Caco-2 (cell line): ENCODE measurements at regions not wholly inside any gene's neighbourhood (a gene's known extent, or its start where the extent isn't known, plus 50 kb on each side); places are given as distances from the start of the nearest gene placed in this dataset.

Experiments used
- BruUV-seq: library from RNA; stranded (reverse); fragments of 400-500 nt; replicated peaks from 2 replicates; lab custom pipeline; 2021; lab: Mats Ljungman, UMichigan
- CTCF ChIA-PET: fragments of 300-600 bp; sonication (Branson Sonifier 250); formaldehyde crosslinking; loops from one replicate; lab custom pipeline; 2022; ENCODE audit warnings: antibody characterized with exemption; lab: Charles Lee
- POLR2A ChIA-PET: fragments of 300-600 bp; sonication (Branson Sonifier 250); formaldehyde crosslinking; loops from one replicate; lab custom pipeline; 2022; ENCODE audit warnings: antibody characterized with exemption; lab: Charles Lee
- DNase-seq, 2 experiments: peaks; one replicate each; pipeline versions ENCODE4 v3.0.0 to v3.0.0-alpha.2; 2020 to 2022
- H3K27me3 ChIP-seq: replicated peaks from 2 replicates; pipeline ENCODE4 v1.6.0; 2011; ENCODE audit warnings: low read length; ENCODE audit not compliant: control insufficient read depth, insufficient read depth
- H3K36me3 ChIP-seq: 2 replicates; pipeline ENCODE4 v1.5.1; 2011; ENCODE audit warnings: low read length; ENCODE audit not compliant: control insufficient read depth, insufficient read depth
- H3K4me1 ChIP-seq: fragments of 250-450 bp; sonication (Bioruptor Pico); 2 replicates; pipeline ENCODE4 v1.5.1; 2020; ENCODE audit warnings: mild to moderate bottlenecking
- H3K4me3 ChIP-seq: 2 replicates; pipeline ENCODE4 v1.5.1; 2011; ENCODE audit warnings: low read depth, mild to moderate bottlenecking, control low read depth, low read length
- H3K9me3 ChIP-seq: fragments of 250-450 bp; sonication (Bioruptor Pico); 2 replicates; pipeline ENCODE4 v1.5.1; 2020; ENCODE audit warnings: mild to moderate bottlenecking, moderate library complexity
- H3K27ac Mint-ChIP-seq: one replicate; pipeline ENCODE4 v1.8.0; 2022; ENCODE audit warnings: mixed read lengths; ENCODE audit not compliant: unreplicated experiment
- H3K27me3 Mint-ChIP-seq: one replicate; pipeline ENCODE4 v1.8.0; 2022; ENCODE audit warnings: mixed read lengths; ENCODE audit not compliant: insufficient read depth, unreplicated experiment
- H3K36me3 Mint-ChIP-seq: one replicate; pipeline ENCODE4 v1.8.0; 2022; ENCODE audit warnings: mild to moderate bottlenecking, mixed read lengths; ENCODE audit not compliant: insufficient read depth, unreplicated experiment
- H3K4me1 Mint-ChIP-seq: one replicate; pipeline ENCODE4 v1.8.0; 2022; ENCODE audit warnings: low read depth, mixed read lengths; ENCODE audit not compliant: unreplicated experiment
- H3K4me3 Mint-ChIP-seq: one replicate; pipeline ENCODE4 v1.8.0; 2022; ENCODE audit warnings: mild to moderate bottlenecking, moderate library complexity, mixed read lengths; ENCODE audit not compliant: unreplicated experiment
- H3K9me3 Mint-ChIP-seq: one replicate; pipeline ENCODE4 v1.8.0; 2022; ENCODE audit warnings: mixed read lengths; ENCODE audit not compliant: unreplicated experiment
- intact Hi-C: fragments of 100-400 bp; cut with micrococcal nuclease; formaldehyde crosslinking; loops from one replicate; pipeline ENCODE4 v1.10.0; 2022; ENCODE audit not compliant: unreplicated experiment
- TF ChIP-seq, protein P1 (sequence below), 2 experiments: fragments of 200-600 bp in 1 of 2; IDR thresholded peaks; 1 replicate in 1 of 2; 2 replicates in 1 of 2; pipeline versions ENCODE4 v1.5.1 to v1.8.0; 2011 to 2022; ENCODE audit warnings: antibody characterized with exemption in 1 of 2, control low read depth in 1 of 2, inconsistent platforms in 1 of 2, low read depth in 1 of 2, low read length in 1 of 2, mild to moderate bottlenecking in 1 of 2, moderate library complexity in 1 of 2; ENCODE audit not compliant: insufficient read depth in 1 of 2, severe bottlenecking in 1 of 2, unreplicated experiment in 1 of 2

DNA sequence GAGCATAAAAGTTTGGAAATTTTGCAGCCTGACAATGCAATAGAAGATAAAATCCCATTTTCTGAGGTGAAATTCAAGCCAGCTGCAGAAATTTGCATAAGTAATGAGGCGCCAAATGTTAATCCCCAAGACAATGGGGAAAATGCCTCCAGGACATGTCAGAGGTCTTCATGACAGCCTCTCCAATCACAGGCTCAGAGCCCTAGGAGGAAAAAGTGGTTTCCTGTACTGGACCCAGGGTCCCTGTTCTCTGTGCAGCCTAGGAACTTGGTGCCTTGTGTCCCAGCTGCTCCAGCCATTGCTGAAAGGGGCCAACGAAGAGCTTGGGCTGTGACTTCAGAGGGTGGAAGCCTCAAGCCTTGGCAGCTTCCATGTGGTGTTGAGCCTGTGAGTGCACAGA, 1218.1 kb downstream of the GALC start:
- no peak overlapping the region for H3K4me3 ChIP-seq
- BruUV-seq: no TSS peak
- no peaks in the 10 kb centered on the region for H3K27me3 Mint-ChIP-seq
- H3K27me3 ChIP-seq: no peaks in the 10 kb centered on the region
- ChIA-PET CTCF (no interaction called here), POLR2A (no interaction called here)
- DNase-seq: no peak
- intact Hi-C loops: no loop called here
- no peaks in the 10 kb centered on the region for H3K9me3 ChIP-seq
- H3K27ac Mint-ChIP-seq: no peak overlapping the region
- H3K36me3 Mint-ChIP-seq: no peaks in the 10 kb centered on the region
- H3K4me3 Mint-ChIP-seq: no peak overlapping the region
- H3K9me3 Mint-ChIP-seq: peaks cover 26% of the 10 kb centered on the region
- peaks cover 7% of the 10 kb centered on the region for H3K4me1 Mint-ChIP-seq
- no peaks in the 10 kb centered on the region for H3K36me3 ChIP-seq
- TF ChIP-seq, protein P1, sequence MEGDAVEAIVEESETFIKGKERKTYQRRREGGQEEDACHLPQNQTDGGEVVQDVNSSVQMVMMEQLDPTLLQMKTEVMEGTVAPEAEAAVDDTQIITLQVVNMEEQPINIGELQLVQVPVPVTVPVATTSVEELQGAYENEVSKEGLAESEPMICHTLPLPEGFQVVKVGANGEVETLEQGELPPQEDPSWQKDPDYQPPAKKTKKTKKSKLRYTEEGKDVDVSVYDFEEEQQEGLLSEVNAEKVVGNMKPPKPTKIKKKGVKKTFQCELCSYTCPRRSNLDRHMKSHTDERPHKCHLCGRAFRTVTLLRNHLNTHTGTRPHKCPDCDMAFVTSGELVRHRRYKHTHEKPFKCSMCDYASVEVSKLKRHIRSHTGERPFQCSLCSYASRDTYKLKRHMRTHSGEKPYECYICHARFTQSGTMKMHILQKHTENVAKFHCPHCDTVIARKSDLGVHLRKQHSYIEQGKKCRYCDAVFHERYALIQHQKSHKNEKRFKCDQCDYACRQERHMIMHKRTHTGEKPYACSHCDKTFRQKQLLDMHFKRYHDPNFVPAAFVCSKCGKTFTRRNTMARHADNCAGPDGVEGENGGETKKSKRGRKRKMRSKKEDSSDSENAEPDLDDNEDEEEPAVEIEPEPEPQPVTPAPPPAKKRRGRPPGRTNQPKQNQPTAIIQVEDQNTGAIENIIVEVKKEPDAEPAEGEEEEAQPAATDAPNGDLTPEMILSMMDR (IDR thresholded peaks at IDR 0.05; ENCODE audit: insufficient read depth in 1 of 2, low read depth in 1 of 2, low read length in 1 of 2, severe bottlenecking in 1 of 2, unreplicated experiment in 1 of 2): no peak
- 0 out of 2 replicates have a peak, but pooled peaks cover 7% of the 10 kb centered on the region for H3K4me1 ChIP-seq

- no peaks in the 10 kb centered on the region for H3K4me1 Mint-ChIP-seq
- no peak overlapping the region for H3K4me3 ChIP-seq
- POLR2A ChIA-PET: no interaction called here
- no peaks in the 10 kb centered on the region for H3K27me3 ChIP-seq
- no peaks in the 10 kb centered on the region for H3K4me1 ChIP-seq
- CTCF ChIA-PET: no interaction called here
- no peak for DNase-seq
- no TSS peak for BruUV-seq
- no peaks in the 10 kb centered on the region for H3K27me3 Mint-ChIP-seq
- no peaks in the 10 kb centered on the region for H3K36me3 Mint-ChIP-seq
- intact Hi-C loops: no loop called here
- no peak overlapping the region for H3K4me3 Mint-ChIP-seq
- H3K27ac Mint-ChIP-seq: no peak overlapping the region
- peaks cover 20% of the 10 kb centered on the region for H3K9me3 Mint-ChIP-seq
- H3K36me3 ChIP-seq: no peaks in the 10 kb centered on the region
- TF ChIP-seq, protein P1 (IDR thresholded peaks at IDR 0.05; ENCODE audit: insufficient read depth in 1 of 2, low read depth in 1 of 2, low read length in 1 of 2, severe bottlenecking in 1 of 2, unreplicated experiment in 1 of 2): no peak
- H3K9me3 ChIP-seq: no peaks in the 10 kb centered on the region
Observed at GRCh38 chr14:86772075-86772474, 1220.9 kb downstream of the GALC start.

DNA sequence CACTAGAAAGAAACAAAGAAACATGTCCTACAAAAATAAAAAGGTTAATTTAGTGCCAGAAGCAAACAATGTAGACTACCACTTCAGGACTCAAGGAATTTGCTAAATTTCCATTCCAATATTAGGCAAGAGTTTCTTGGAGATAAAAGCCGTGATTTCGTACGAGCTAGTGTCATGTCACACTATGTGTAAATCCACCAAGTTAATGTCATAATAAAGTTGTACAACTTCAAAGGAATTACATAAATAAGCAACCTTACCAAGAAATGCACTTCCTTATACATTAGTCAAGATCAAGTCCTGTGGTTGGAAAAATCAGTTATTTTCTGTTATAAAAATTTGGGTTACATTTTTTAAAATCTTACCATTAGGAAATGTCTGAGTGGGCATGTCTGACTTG, 1222.8 kb downstream of the GALC start:
- CTCF ChIA-PET: no interaction called here
- intact Hi-C loops: no loop called here
- H3K4me1 Mint-ChIP-seq: no peaks in the 10 kb centered on the region
- no peaks in the 10 kb centered on the region for H3K36me3 Mint-ChIP-seq
- peaks cover 10% of the 10 kb centered on the region for H3K9me3 Mint-ChIP-seq
- no peak overlapping the region for H3K27ac Mint-ChIP-seq
- no peaks in the 10 kb centered on the region for H3K27me3 Mint-ChIP-seq
- no peak overlapping the region for H3K4me3 Mint-ChIP-seq
- Histone ChIP-seq H3K27me3 (no peaks in the 10 kb centered on the region), H3K36me3 (no peaks in the 10 kb centered on the region), H3K4me1 (no peaks in the 10 kb centered on the region), H3K9me3 (no peaks in the 10 kb centered on the region), H3K4me3 (no peak overlapping the region)
- DNase-seq: no peak
- TF ChIP-seq, protein P1 (IDR thresholded peaks at IDR 0.05; ENCODE audit: insufficient read depth in 1 of 2, low read depth in 1 of 2, low read length in 1 of 2, severe bottlenecking in 1 of 2, unreplicated experiment in 1 of 2): no peak
- BruUV-seq: no TSS peak
- POLR2A ChIA-PET: no interaction called here
